Epithelial cell of esophagus (primary cell): ENCODE measurements at regions not wholly inside any gene's neighbourhood (a gene's known extent, or its start where the extent isn't known, plus 50 kb on each side); places are given as distances from the start of the nearest gene placed in this dataset.

Experiments used
- DNase-seq: peaks from one replicate; pipeline ENCODE4 v3.0.0; 2010; ENCODE audit warnings: low read depth
- H3K4me3 ChIP-seq: 2 replicates; pipeline ENCODE4 v1.5.1; 2011; ENCODE audit warnings: mild to moderate bottlenecking, low read length, control low read depth
- CTCF ChIP-seq: IDR thresholded peaks from 2 replicates; pipeline ENCODE4 v1.5.1; 2011; ENCODE audit warnings: low read depth, mild to moderate bottlenecking, low read length, control low read depth, inconsistent platforms; ENCODE audit not compliant: insufficient read depth; ENCODE audit errors: missing control alignments

GRCh38 chr13:89363144-89363543 is 1692.0 kb downstream of the SLITRK5 start:
- DNase-seq, result no peak
- H3K4me3 ChIP-seq, result no peak overlapping the region
- no peak for TF ChIP-seq CTCF

- no peak overlapping the region for H3K4me3 ChIP-seq
- TF ChIP-seq CTCF, result no peak
- DNase-seq, result no peak
These were observed 1701.0 kb downstream of the SLITRK5 start for GRCh38 chr13:89372193-89372592.

GRCh38 chr13:89375839-89376238 is 1704.7 kb downstream of the SLITRK5 start:
- DNase-seq, result peak; percentile 57
- TF ChIP-seq CTCF, result no peak
- H3K4me3 ChIP-seq, result no peak overlapping the region

- no peak overlapping the region for H3K4me3 ChIP-seq
- DNase-seq, result peak; percentile 74
- TF ChIP-seq CTCF, result no peak
These were observed 1708.9 kb downstream of the SLITRK5 start for GRCh38 chr13:89380101-89380500.

- no peak for DNase-seq
- H3K4me3 ChIP-seq, result no peak overlapping the region
- no peak for TF ChIP-seq CTCF
These were observed 1711.8 kb downstream of the SLITRK5 start for GRCh38 chr13:89382981-89383380.

GRCh38 chr13:89383891-89384290 is 1712.7 kb downstream of the SLITRK5 start:
- no peak for TF ChIP-seq CTCF

GRCh38 chr13:89393758-89394304 is 1722.7 kb downstream of the SLITRK5 start:
- no peak overlapping the region for H3K4me3 ChIP-seq
- no peak for TF ChIP-seq CTCF
- DNase-seq, result no peak

More at GRCh38 chr13:89383891-89384290, 1712.7 kb downstream of the SLITRK5 start:
- no peak for DNase-seq
- no peak overlapping the region for H3K4me3 ChIP-seq
